H1 (cell line): ENCODE measurements at regions not wholly inside any gene's neighbourhood (a gene's known extent, or its start where the extent isn't known, plus 50 kb on each side); places are given as distances from the start of the nearest gene placed in this dataset.

ENCODE experiments used
- CTCF ChIA-PET: fragments of 300-600 bp; sonication (Branson Sonifier 250); formaldehyde crosslinking; loops from one replicate; lab custom pipeline; 2021; ENCODE audit not compliant: partially characterized antibody; lab: Charles Lee
- POLR2A ChIA-PET: fragments of 300-600 bp; sonication (Branson Sonifier 250); formaldehyde crosslinking; loops from one replicate; lab custom pipeline; 2021; ENCODE audit warnings: inconsistent platforms; ENCODE audit not compliant: partially characterized antibody; lab: Charles Lee
- DNase-seq, 2 experiments: peaks; one replicate each; pipeline versions ENCODE4 v3.0.0 to v3.0.0-alpha.2; 2010 to 2022; ENCODE audit warnings: low spot score in 2 of 2, low read depth in 1 of 2, mixed read lengths in 1 of 2
- FAIRE-seq: peaks from 2 replicates; lab custom pipeline; 2011; peaks lifted over from hg19 to GRCh38; lab: Jason Lieb, UNC
- H2AFZ ChIP-seq: 2 replicates; pipeline ENCODE4 v1.8.1; 2012; ENCODE audit warnings: low read length, inconsistent platforms
- H2AK5ac ChIP-seq: 2 replicates; pipeline ENCODE4 v1.6.1; 2013; ENCODE audit warnings: low read depth, low read length
- H2BK120ac ChIP-seq: replicated peaks from 2 replicates; pipeline ENCODE3; 2013; ENCODE audit warnings: low read depth, low read length, inconsistent platforms
- H2BK12ac ChIP-seq: 2 replicates; pipeline ENCODE4 v1.6.1; 2013; ENCODE audit warnings: low read depth, low read length
- H2BK15ac ChIP-seq: 2 replicates; pipeline ENCODE4 v1.6.1; 2013; ENCODE audit warnings: low read length
- H2BK20ac ChIP-seq: 2 replicates; pipeline ENCODE4 v1.6.1; 2013; ENCODE audit warnings: low read length
- H2BK5ac ChIP-seq: 2 replicates; pipeline ENCODE4 v1.6.1; 2013; ENCODE audit warnings: low read depth, low read length
- H3K14ac ChIP-seq: 2 replicates; pipeline ENCODE4 v1.6.1; 2013; ENCODE audit warnings: inconsistent platforms; ENCODE audit not compliant: insufficient read length
- H3K18ac ChIP-seq: 2 replicates; pipeline ENCODE4 v1.6.1; 2013; ENCODE audit warnings: low read length; ENCODE audit errors: extremely low read depth
- H3K23ac ChIP-seq: 2 replicates; pipeline ENCODE4 v1.6.1; 2013; ENCODE audit warnings: inconsistent platforms; ENCODE audit not compliant: insufficient read length
- H3K23me2 ChIP-seq: 2 replicates; pipeline ENCODE4 v1.6.1; 2013; ENCODE audit warnings: low read depth, low read length
- H3K27ac ChIP-seq: 2 replicates; pipeline ENCODE4 v1.6.1; 2011; ENCODE audit warnings: low read depth, low read length, inconsistent platforms
- H3K27me3 ChIP-seq, 4 experiments: replicated peaks in 1 of 4; 1 replicate in 1 of 4; 2 replicates in 3 of 4; pipeline versions ENCODE4 v1.6.1 to v1.8.1; 2011 to 2013; ENCODE audit warnings: low read length in 3 of 4, mild to moderate bottlenecking in 3 of 4, inconsistent platforms in 2 of 4, mixed read lengths in 2 of 4, moderate library complexity in 1 of 4; ENCODE audit not compliant: control insufficient read depth in 3 of 4, insufficient read depth in 3 of 4; ENCODE audit errors: extremely low read depth in 1 of 4
- H3K36me3 ChIP-seq, 4 experiments: 2 replicates each; pipeline versions ENCODE4 v1.6.1 to v1.8.1; 2011 to 2013; ENCODE audit warnings: mild to moderate bottlenecking in 4 of 4, low read length in 3 of 4, moderate library complexity in 2 of 4, control low read depth in 1 of 4, inconsistent platforms in 1 of 4; ENCODE audit not compliant: insufficient read depth in 4 of 4, control insufficient read depth in 2 of 4
- H3K4ac ChIP-seq: replicated peaks from 2 replicates; pipeline ENCODE3; 2013; ENCODE audit warnings: low read length, low read depth, mixed read lengths, inconsistent platforms; ENCODE audit not compliant: insufficient read length
- H3K4me1 ChIP-seq, 4 experiments: replicated peaks in 1 of 4; 1 replicate in 1 of 4; 2 replicates in 3 of 4; pipeline versions ENCODE4 v1.6.1 to v1.8.1; 2011 to 2013; ENCODE audit warnings: low read length in 3 of 4, inconsistent platforms in 2 of 4, mixed read lengths in 1 of 4; ENCODE audit not compliant: insufficient read depth in 4 of 4, control insufficient read depth in 3 of 4
- H3K4me2 ChIP-seq, 2 experiments: 2 replicates each; pipeline versions ENCODE4 v1.6.1 to v1.8.1; 2011 to 2013; ENCODE audit warnings: low read depth in 2 of 2, low read length in 2 of 2, control low read depth in 1 of 2, inconsistent platforms in 1 of 2, mild to moderate bottlenecking in 1 of 2; ENCODE audit not compliant: insufficient read depth in 1 of 2
- H3K4me3 ChIP-seq, 4 experiments: fragments of 200-600, 300-600 bp in 1 of 4; sonication (generic), shearing (Covaris generic), sonication (Bioruptor Twin) in 1 of 4; 2 replicates each; pipeline versions ENCODE4 v1.5.1 to v1.8.1; 2011 to 2016; ENCODE audit warnings: low read length in 4 of 4, low read depth in 3 of 4, control low read depth in 2 of 4, inconsistent platforms in 2 of 4, mild to moderate bottlenecking in 2 of 4, mixed read lengths in 1 of 4, moderate library complexity in 1 of 4; ENCODE audit not compliant: insufficient read depth in 2 of 4; ENCODE audit errors: extremely low read depth in 1 of 4
- H3K56ac ChIP-seq: replicated peaks from 2 replicates; pipeline ENCODE3; 2013; ENCODE audit warnings: low read depth, mild to moderate bottlenecking, mixed read lengths, low read length, inconsistent platforms; ENCODE audit not compliant: insufficient read length
- H3K79me1 ChIP-seq: 2 replicates; pipeline ENCODE4 v1.6.1; 2013; ENCODE audit warnings: low read depth, low read length, control low read depth
- H3K79me2 ChIP-seq, 2 experiments: 2 replicates each; pipeline versions ENCODE4 v1.6.1 to v1.8.1; 2012 to 2013; ENCODE audit warnings: low read length in 2 of 2, mild to moderate bottlenecking in 2 of 2, inconsistent platforms in 1 of 2; ENCODE audit not compliant: insufficient read depth in 2 of 2, control insufficient read depth in 1 of 2
- H3K9ac ChIP-seq, 4 experiments: replicated peaks in 1 of 4; 1 replicate in 1 of 4; 2 replicates in 3 of 4; pipeline versions ENCODE4 v1.6.1 to v1.8.1; 2011 to 2013; ENCODE audit warnings: low read depth in 3 of 4, low read length in 3 of 4, control low read depth in 2 of 4, mild to moderate bottlenecking in 2 of 4, moderate library complexity in 2 of 4, inconsistent platforms in 1 of 4; ENCODE audit errors: extremely low read depth in 1 of 4
- H3K9me3 ChIP-seq, 2 experiments: 2 replicates each; pipeline versions ENCODE4 v1.6.1 to v1.8.1; 2012 to 2013; ENCODE audit warnings: mild to moderate bottlenecking in 2 of 2, moderate library complexity in 2 of 2, control low read depth in 1 of 2, inconsistent platforms in 1 of 2, low read depth in 1 of 2, low read length in 1 of 2, mixed read lengths in 1 of 2; ENCODE audit not compliant: insufficient read depth in 2 of 2
- H4K20me1 ChIP-seq, 2 experiments: replicated peaks in 1 of 2; 2 replicates each; pipeline versions ENCODE3 to v1.8.1; 2011 to 2013; ENCODE audit warnings: inconsistent platforms in 2 of 2, low read length in 2 of 2, mild to moderate bottlenecking in 1 of 2; ENCODE audit not compliant: insufficient read depth in 2 of 2, control insufficient read depth in 1 of 2
- H4K5ac ChIP-seq: 2 replicates; pipeline ENCODE4 v1.6.1; 2013; ENCODE audit warnings: low read length, low read depth, mixed read lengths, inconsistent platforms; ENCODE audit not compliant: insufficient read length
- H4K8ac ChIP-seq: 2 replicates; pipeline ENCODE4 v1.8.0; 2013; ENCODE audit warnings: mild to moderate bottlenecking, moderate library complexity, low read length, inconsistent platforms; ENCODE audit not compliant: insufficient read depth; ENCODE audit errors: extremely low read depth
- H4K91ac ChIP-seq: replicated peaks from 2 replicates; pipeline ENCODE3; 2013; ENCODE audit warnings: low read length, mixed read lengths, inconsistent platforms; ENCODE audit not compliant: insufficient read length
- CHD1 ChIP-seq: IDR thresholded peaks from 2 replicates; pipeline ENCODE4 v1.6.1; 2012; ENCODE audit warnings: low read depth, low read length, improper control_type of control experiment
- FOSL1 ChIP-seq: IDR thresholded peaks from 2 replicates; pipeline ENCODE4 v1.6.1; 2011; ENCODE audit warnings: mild to moderate bottlenecking, low read depth, low read length, moderate library complexity; ENCODE audit not compliant: insufficient read depth
- HDAC2 ChIP-seq, 2 experiments: fragments of 300-600 bp in 1 of 2; sonication (generic) in 1 of 2; IDR thresholded peaks; 2 replicates each; pipeline ENCODE4 v1.6.1; 2011 to 2012; ENCODE audit warnings: low read depth in 2 of 2, low read length in 2 of 2, mild to moderate bottlenecking in 2 of 2, moderate library complexity in 2 of 2, borderline replicate concordance in 1 of 2, inconsistent platforms in 1 of 2
- KDM5A ChIP-seq: fragments of 200-600 bp; IDR thresholded peaks from 2 replicates; pipeline ENCODE4 v1.7.1; 2012; ENCODE audit warnings: mild to moderate bottlenecking, low read length, inconsistent platforms, mixed read lengths
- PHF8 ChIP-seq: fragments of 200-600 bp; sonication (generic); conservative IDR thresholded peaks from 2 replicates; pipeline ENCODE4 v1.7.1; 2012; ENCODE audit warnings: low read depth, mild to moderate bottlenecking, inconsistent platforms, low read length, moderate library complexity
- POLR2A ChIP-seq, 2 experiments: IDR thresholded peaks; 1 replicate in 1 of 2; 2 replicates in 1 of 2; pipeline ENCODE4 v1.6.1; 2011; ENCODE audit warnings: low read depth in 2 of 2, low read length in 2 of 2, mild to moderate bottlenecking in 2 of 2; ENCODE audit errors: control extremely low read depth in 1 of 2
- SIN3A ChIP-seq, 2 experiments: IDR thresholded peaks in 1 of 2; conservative IDR thresholded peaks in 1 of 2; 2 replicates each; pipeline ENCODE4 v1.6.1; 2011 to 2012; ENCODE audit warnings: low read length in 2 of 2, improper control_type of control experiment in 1 of 2, low read depth in 1 of 2, mild to moderate bottlenecking in 1 of 2
- SP4 ChIP-seq: IDR thresholded peaks from 2 replicates; pipeline ENCODE4 v1.6.1; 2012; ENCODE audit warnings: low read length, inconsistent platforms
- TAF7 ChIP-seq: optimal IDR thresholded peaks from 2 replicates; pipeline ENCODE3; 2011; ENCODE audit warnings: low read depth, mild to moderate bottlenecking, inconsistent platforms, low read length, moderate library complexity, borderline replicate concordance
- WGBS, 2 experiments: shearing (Covaris generic) in 1 of 2; methylation state at CpG; one replicate each; pipeline versions ENCODE4 v1.1.6 to v1.1.7; 2013 to 2015; ENCODE audit warnings: low lambda C conversion rate in 2 of 2, mixed read lengths in 2 of 2, inconsistent platforms in 1 of 2, low coverage in 1 of 2, missing lambda C conversion rate in 1 of 2; ENCODE audit not compliant: insufficient replicate concordance in 2 of 2, insufficient coverage in 1 of 2, insufficient read length in 1 of 2; ENCODE audit errors: extremely low coverage in 1 of 2, missing lambda C conversion rate in 1 of 2; 5-methylcytosine and 5-hydroxymethylcytosine counted together
- TF ChIP-seq, protein P1 (sequence below): IDR thresholded peaks from 2 replicates; pipeline ENCODE4 v1.6.1; 2011; ENCODE audit warnings: low read depth, mild to moderate bottlenecking, low read length; ENCODE audit not compliant: insufficient read depth
- TF ChIP-seq, protein P2 (sequence below): IDR thresholded peaks from 2 replicates; pipeline ENCODE4 v1.6.1; 2011; ENCODE audit warnings: low read length, improper control_type of control experiment

DNA sequence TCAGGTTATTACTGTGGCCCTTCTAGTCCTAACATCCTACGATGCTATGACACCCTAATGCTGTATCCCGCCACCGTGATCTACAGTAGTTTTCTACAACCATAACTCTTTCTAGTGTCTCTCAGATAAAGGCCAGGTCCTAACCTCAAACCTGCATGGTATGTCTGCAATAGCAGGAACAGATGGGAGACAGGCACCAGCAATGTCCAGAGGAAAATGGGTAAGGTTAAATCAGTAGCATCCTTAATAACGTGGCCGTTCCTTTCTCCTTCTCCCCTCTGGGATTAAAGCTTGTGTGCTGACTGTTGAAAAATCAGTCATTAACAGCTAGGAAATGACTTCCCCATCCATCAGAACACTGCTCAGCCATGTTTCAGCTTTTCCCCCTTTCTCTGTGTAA, 321.9 kb upstream of the NPVF start:
- WGBS, 2 experiments, result 97% methylated on average over 5 of the region's 5 CpGs; no CpG with 5 or more reads in 1 of the 2 experiments
- Histone ChIP-seq H3K9me3 (no peaks in the 10 kb centered on the region), H3K14ac (no peak overlapping the region), H4K20me1 (no peaks in the 10 kb centered on the region)
- TF ChIP-seq SP4, result no peak
- TF ChIP-seq POLR2A (IDR thresholded peaks at IDR 0.05; ENCODE audit: control extremely low read depth in 1 of 2, low read depth in 2 of 2, low read length in 2 of 2), result no peak
- no peak for TF ChIP-seq KDM5A
- TF ChIP-seq PHF8, result no peak
- no peak for TF ChIP-seq FOSL1
- no peak for TF ChIP-seq SIN3A (conservative IDR thresholded peaks at IDR 0.05 in 1 of 2, IDR thresholded peaks at IDR 0.05 in 1 of 2; ENCODE audit: low read depth in 1 of 2, low read length in 2 of 2)
- TF ChIP-seq CHD1, result no peak
- no peak for TF ChIP-seq TAF7
- no peak for TF ChIP-seq HDAC2 (IDR thresholded peaks at IDR 0.05; ENCODE audit: borderline replicate concordance in 1 of 2, low read depth in 2 of 2, low read length in 2 of 2)
- TF ChIP-seq, protein P1, sequence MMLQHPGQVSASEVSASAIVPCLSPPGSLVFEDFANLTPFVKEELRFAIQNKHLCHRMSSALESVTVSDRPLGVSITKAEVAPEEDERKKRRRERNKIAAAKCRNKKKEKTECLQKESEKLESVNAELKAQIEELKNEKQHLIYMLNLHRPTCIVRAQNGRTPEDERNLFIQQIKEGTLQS, result no peak
- TF ChIP-seq, protein P2, sequence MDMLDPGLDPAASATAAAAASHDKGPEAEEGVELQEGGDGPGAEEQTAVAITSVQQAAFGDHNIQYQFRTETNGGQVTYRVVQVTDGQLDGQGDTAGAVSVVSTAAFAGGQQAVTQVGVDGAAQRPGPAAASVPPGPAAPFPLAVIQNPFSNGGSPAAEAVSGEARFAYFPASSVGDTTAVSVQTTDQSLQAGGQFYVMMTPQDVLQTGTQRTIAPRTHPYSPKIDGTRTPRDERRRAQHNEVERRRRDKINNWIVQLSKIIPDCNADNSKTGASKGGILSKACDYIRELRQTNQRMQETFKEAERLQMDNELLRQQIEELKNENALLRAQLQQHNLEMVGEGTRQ, result no peak
- TF ChIP-seq, all 59 proteins: peak for 0
- no peak overlapping the region for H3K9ac ChIP-seq
- POLR2A ChIA-PET, result no interaction called here
- DNase-seq (no peak), FAIRE-seq (no peak)
- no peaks in the 10 kb centered on the region for H3K79me1 ChIP-seq
- no peak overlapping the region for H2BK5ac ChIP-seq
- no peak overlapping the region for H3K4me2 ChIP-seq
- H2AK5ac ChIP-seq, result no peak overlapping the region
- H3K23ac ChIP-seq, result no peak overlapping the region
- no peak overlapping the region for H2BK120ac ChIP-seq
- no peak overlapping the region for H3K4ac ChIP-seq
- no peaks in the 10 kb centered on the region for H3K27me3 ChIP-seq
- no peaks in the 10 kb centered on the region; the same call in 1 of the 2 replicates for H3K23me2 ChIP-seq
- no peaks in the 10 kb centered on the region for H3K79me2 ChIP-seq
- H4K8ac ChIP-seq, result no peak overlapping the region
- CTCF ChIA-PET, result interaction anchor here (0.6 to 2.2 kb wide), 4 partner anchors 17 to 347 kb away, joined by 3 to 6 read pairs (median 4); no protein-coding TSS in a partner anchor
- no peak overlapping the region for H2BK15ac ChIP-seq
- H3K4me1 ChIP-seq, result peaks cover 0 to 11% (median 1%) of the 10 kb centered on the region in 4 experiments; a peak in 4 of 7 replicates
- no peak overlapping the region for H3K56ac ChIP-seq
- no peak overlapping the region for H3K18ac ChIP-seq
- H2BK20ac ChIP-seq, result no peak overlapping the region
- no peak overlapping the region for H2BK12ac ChIP-seq
- no peak overlapping the region for H2AFZ ChIP-seq
- H4K5ac ChIP-seq, result no peak overlapping the region
- no peak overlapping the region for H3K27ac ChIP-seq
- H4K91ac ChIP-seq, result no peak overlapping the region
- no peak overlapping the region for H3K4me3 ChIP-seq
- no peaks in the 10 kb centered on the region for H3K36me3 ChIP-seq
